ENCODE measurements at regions not wholly inside any gene's neighbourhood (a gene's known extent, or its start where the extent isn't known, plus 50 kb on each side); places are given as distances from the start of the nearest gene placed in this dataset.

DNA sequence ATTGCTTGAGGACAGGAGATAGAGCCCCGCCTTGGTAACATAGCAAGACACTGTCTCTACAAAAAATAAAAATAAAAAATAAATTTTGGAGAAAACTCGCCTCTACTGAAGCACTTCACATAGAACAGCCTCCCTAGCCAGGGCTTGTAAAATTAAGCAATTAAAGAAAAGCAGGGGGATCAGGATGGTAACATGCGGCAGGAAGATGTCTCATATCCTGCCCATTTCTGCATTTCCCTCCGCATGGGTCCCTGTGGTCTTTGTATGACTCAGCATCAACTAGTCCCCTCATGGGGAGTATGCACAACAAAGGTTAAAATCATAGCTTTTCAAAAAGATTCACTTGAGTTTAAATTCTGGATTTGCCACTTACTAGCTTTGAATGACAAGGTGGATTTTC lies 379.0 kb downstream of the EPHA7 start:
- TF ChIP-seq YY1 (IDR thresholded peaks at IDR 0.05; ENCODE audit: insufficient read depth, insufficient read length) (no peak), ZNF274 (IDR thresholded peaks at IDR 0.05; ENCODE audit: low read depth, low read length) (no peak)
